Activated naive CD8-positive, alpha-beta T cell treated with anti-CD3 and anti-CD28 coated beads, Interleukin-2, amount 10 ng/mL, durations not matched to agents 7 days and 5 days (primary cell): ENCODE measurements at regions not wholly inside any gene's neighbourhood (a gene's known extent, or its start where the extent isn't known, plus 50 kb on each side); places are given as distances from the start of the nearest gene placed in this dataset.

Source experiments
- ATAC-seq: fragments of 150-1000 bp; cut with Tn5 transposase; one replicate; pipeline ENCODE4 v1.10.0; 2021; ENCODE audit warnings: low read depth, moderate library complexity
- POLR2A ChIA-PET: fragments of 350-600 bp; sonication (Branson Sonifier 250); formaldehyde crosslinking; loops from one replicate; lab custom pipeline; 2021; ENCODE audit warnings: antibody characterized with exemption; lab: Charles Lee
- DNase-seq: peaks from one replicate; pipeline ENCODE4 v3.0.0; 2021
- H3K27ac Mint-ChIP-seq: one replicate; pipeline ENCODE4 v1.8.0; 2022; ENCODE audit warnings: mild to moderate bottlenecking, mixed read lengths
- H3K27me3 Mint-ChIP-seq: one replicate; pipeline ENCODE4 v1.8.0; 2022; ENCODE audit warnings: mild to moderate bottlenecking, moderate library complexity, mixed read lengths
- H3K36me3 Mint-ChIP-seq: one replicate; pipeline ENCODE4 v1.8.0; 2021; ENCODE audit warnings: mild to moderate bottlenecking, mixed read lengths
- H3K4me1 Mint-ChIP-seq: one replicate; pipeline ENCODE4 v1.8.0; 2021; ENCODE audit warnings: mixed read lengths
- H3K4me3 Mint-ChIP-seq: one replicate; pipeline ENCODE4 v1.8.0; 2022; ENCODE audit warnings: mild to moderate bottlenecking, moderate library complexity, mixed read lengths
- H3K9me3 Mint-ChIP-seq: one replicate; pipeline ENCODE4 v1.8.0; 2021; ENCODE audit warnings: mixed read lengths

GRCh38 chr11:109089144-109089543 lies 332.8 kb upstream of the C11orf87 start:
- DNase-seq = no peak
- no peaks in the 10 kb centered on the region for H3K36me3 Mint-ChIP-seq
- POLR2A ChIA-PET = no interaction called here
- H3K4me1 Mint-ChIP-seq = no peaks in the 10 kb centered on the region
- peaks cover 2% of the 10 kb centered on the region for H3K27me3 Mint-ChIP-seq
- no peak overlapping the region for H3K4me3 Mint-ChIP-seq
- no peaks in the 10 kb centered on the region for H3K9me3 Mint-ChIP-seq
- no peak for ATAC-seq
- H3K27ac Mint-ChIP-seq = no peak overlapping the region

- Mint-ChIP-seq H3K27ac (no peak overlapping the region), H3K9me3 (no peaks in the 10 kb centered on the region), H3K4me1 (no peaks in the 10 kb centered on the region), H3K27me3 (peaks cover 2% of the 10 kb centered on the region), H3K36me3 (no peaks in the 10 kb centered on the region), H3K4me3 (no peak overlapping the region)
- DNase-seq (no peak), ATAC-seq (no peak)
- POLR2A ChIA-PET = no interaction called here
Observed at GRCh38 chr11:109093354-109093753, 328.6 kb upstream of the C11orf87 start.

- H3K27ac Mint-ChIP-seq = no peak overlapping the region
- DNase-seq = no peak
- H3K4me3 Mint-ChIP-seq = no peak overlapping the region
- H3K4me1 Mint-ChIP-seq = no peaks in the 10 kb centered on the region
- POLR2A ChIA-PET = no interaction called here
- H3K36me3 Mint-ChIP-seq = no peaks in the 10 kb centered on the region
- H3K27me3 Mint-ChIP-seq = no peaks in the 10 kb centered on the region
- H3K9me3 Mint-ChIP-seq = peaks cover 2% of the 10 kb centered on the region
- no peak for ATAC-seq
Observed at GRCh38 chr11:109096266-109096665, 325.7 kb upstream of the C11orf87 start.

GRCh38 chr11:109106151-109106906 lies 315.7 kb upstream of the C11orf87 start:
- POLR2A ChIA-PET = no interaction called here
- Mint-ChIP-seq H3K27ac (no peak overlapping the region), H3K4me3 (no peak overlapping the region), H3K27me3 (peaks cover 14% of the 10 kb centered on the region), H3K4me1 (no peaks in the 10 kb centered on the region), H3K36me3 (no peaks in the 10 kb centered on the region), H3K9me3 (peaks cover 1% of the 10 kb centered on the region)
- DNase-seq (no peak), ATAC-seq (no peak)

- ATAC-seq = no peak
- no peak for DNase-seq
- H3K4me3 Mint-ChIP-seq = no peak overlapping the region
- peaks cover 16% of the 10 kb centered on the region for H3K27me3 Mint-ChIP-seq
- no peaks in the 10 kb centered on the region for H3K4me1 Mint-ChIP-seq
- no peak overlapping the region for H3K27ac Mint-ChIP-seq
- POLR2A ChIA-PET = no interaction called here
- H3K9me3 Mint-ChIP-seq = peaks cover 1% of the 10 kb centered on the region
- no peaks in the 10 kb centered on the region for H3K36me3 Mint-ChIP-seq
Observed at GRCh38 chr11:109109150-109109549, 312.8 kb upstream of the C11orf87 start.

GRCh38 chr11:109109571-109110315 lies 312.2 kb upstream of the C11orf87 start:
- H3K9me3 Mint-ChIP-seq = peaks cover 1% of the 10 kb centered on the region
- POLR2A ChIA-PET = no interaction called here
- no peak for DNase-seq
- peaks cover 20% of the 10 kb centered on the region for H3K27me3 Mint-ChIP-seq
- no peak overlapping the region for H3K4me3 Mint-ChIP-seq
- no peaks in the 10 kb centered on the region for H3K36me3 Mint-ChIP-seq
- H3K4me1 Mint-ChIP-seq = no peaks in the 10 kb centered on the region
- ATAC-seq = no peak
- no peak overlapping the region for H3K27ac Mint-ChIP-seq

- DNase-seq (no peak), ATAC-seq (no peak)
- Mint-ChIP-seq H3K9me3 (no peaks in the 10 kb centered on the region), H3K27me3 (peaks cover 6% of the 10 kb centered on the region), H3K36me3 (no peaks in the 10 kb centered on the region), H3K27ac (no peak overlapping the region), H3K4me1 (no peaks in the 10 kb centered on the region), H3K4me3 (no peak overlapping the region)
- POLR2A ChIA-PET = no interaction called here
Observed at GRCh38 chr11:109112261-109112660, 309.7 kb upstream of the C11orf87 start.

GRCh38 chr11:109112821-109113280 lies 309.1 kb upstream of the C11orf87 start:
- POLR2A ChIA-PET = no interaction called here
- no peak overlapping the region for H3K27ac Mint-ChIP-seq
- DNase-seq = no peak
- H3K36me3 Mint-ChIP-seq = no peaks in the 10 kb centered on the region
- H3K9me3 Mint-ChIP-seq = no peaks in the 10 kb centered on the region
- ATAC-seq = no peak
- H3K4me3 Mint-ChIP-seq = no peak overlapping the region
- no peaks in the 10 kb centered on the region for H3K4me1 Mint-ChIP-seq
- peaks cover 6% of the 10 kb centered on the region for H3K27me3 Mint-ChIP-seq

GRCh38 chr11:109120341-109120740 lies 301.6 kb upstream of the C11orf87 start:
- H3K36me3 Mint-ChIP-seq = no peaks in the 10 kb centered on the region
- no peak for DNase-seq
- no peak for ATAC-seq
- H3K27ac Mint-ChIP-seq = no peak overlapping the region
- H3K9me3 Mint-ChIP-seq = peaks cover 3% of the 10 kb centered on the region
- POLR2A ChIA-PET = no interaction called here
- H3K4me1 Mint-ChIP-seq = no peaks in the 10 kb centered on the region
- no peaks in the 10 kb centered on the region for H3K27me3 Mint-ChIP-seq
- H3K4me3 Mint-ChIP-seq = no peak overlapping the region

- Mint-ChIP-seq H3K27me3 (no peaks in the 10 kb centered on the region), H3K4me1 (no peaks in the 10 kb centered on the region), H3K36me3 (no peaks in the 10 kb centered on the region), H3K9me3 (peaks cover 3% of the 10 kb centered on the region), H3K27ac (no peak overlapping the region), H3K4me3 (no peak overlapping the region)
- ATAC-seq (no peak), DNase-seq (no peak)
- POLR2A ChIA-PET = no interaction called here
Observed at GRCh38 chr11:109121173-109121932, 300.6 kb upstream of the C11orf87 start.

GRCh38 chr11:109123816-109124787 lies 297.9 kb upstream of the C11orf87 start:
- ATAC-seq (no peak), DNase-seq (no peak)
- Mint-ChIP-seq H3K9me3 (peaks cover under 1% of the 10 kb centered on the region), H3K4me3 (no peak overlapping the region), H3K27me3 (no peaks in the 10 kb centered on the region), H3K36me3 (no peaks in the 10 kb centered on the region), H3K27ac (no peak overlapping the region), H3K4me1 (no peaks in the 10 kb centered on the region)
- POLR2A ChIA-PET = no interaction called here

- H3K27ac Mint-ChIP-seq = no peak overlapping the region
- no peak for ATAC-seq
- POLR2A ChIA-PET = no interaction called here
- H3K36me3 Mint-ChIP-seq = no peaks in the 10 kb centered on the region
- H3K4me1 Mint-ChIP-seq = no peaks in the 10 kb centered on the region
- no peak overlapping the region for H3K4me3 Mint-ChIP-seq
- no peaks in the 10 kb centered on the region for H3K9me3 Mint-ChIP-seq
- H3K27me3 Mint-ChIP-seq = no peaks in the 10 kb centered on the region
- DNase-seq = no peak
Observed at GRCh38 chr11:109130910-109131309, 291.1 kb upstream of the C11orf87 start.
